B cell (primary cell): ENCODE measurements at regions not wholly inside any gene's neighbourhood (a gene's known extent, or its start where the extent isn't known, plus 50 kb on each side); places are given as distances from the start of the nearest gene placed in this dataset.

Experiments used
- ATAC-seq: fragments of 200-7000 bp; cut with Tn5 transposase; one replicate; pipeline ENCODE4 v1.10.0; 2021; ENCODE audit warnings: low read depth, mild to moderate bottlenecking, moderate number of reproducible peaks, moderate library complexity
- CTCF ChIA-PET: fragments of 350-600 bp; sonication (Branson Sonifier 250); formaldehyde crosslinking; loops from one replicate; lab custom pipeline; 2021; ENCODE audit warnings: antibody characterized with exemption, inconsistent platforms; lab: Charles Lee
- POLR2A ChIA-PET: fragments of 350-600 bp; sonication (Branson Sonifier 250); formaldehyde crosslinking; loops from one replicate; lab custom pipeline; 2021; ENCODE audit warnings: antibody characterized with exemption; lab: Charles Lee
- DNase-seq: peaks from one replicate; pipeline ENCODE4 v3.0.0; 2013
- H2AFZ ChIP-seq: 2 replicates; pipeline ENCODE4 v1.6.1; 2012; ENCODE audit warnings: mild to moderate bottlenecking, low read depth, low read length; ENCODE audit not compliant: insufficient read depth, poor library complexity, severe bottlenecking
- H3K27ac ChIP-seq, 2 donors: 1 replicate in 1 of 2; 2 replicates in 1 of 2; pipeline ENCODE4 v1.5.1; 2012 to 2013; ENCODE audit warnings: low read length in 2 of 2, mild to moderate bottlenecking in 2 of 2, moderate library complexity in 1 of 2
- H3K27me3 ChIP-seq, 4 experiments: fragments of 200-600 bp in 1 of 4; sonication (generic) in 1 of 4; replicated peaks in 1 of 4; 1 replicate in 2 of 4; 2 replicates in 2 of 4; pipeline versions ENCODE4 v1.6.1 to v1.7.0; 2013 to 2016; ENCODE audit warnings: low read length in 3 of 4, mild to moderate bottlenecking in 2 of 4, mixed read lengths in 1 of 4, moderate library complexity in 1 of 4; ENCODE audit not compliant: insufficient read depth in 4 of 4, control insufficient read depth in 3 of 4; ENCODE audit errors: control extremely low read depth in 1 of 4
- H3K36me3 ChIP-seq, 2 experiments: replicated peaks in 1 of 2; 1 replicate in 1 of 2; 2 replicates in 1 of 2; pipeline versions ENCODE4 v1.6.1 to v1.7.1; 2013; ENCODE audit warnings: low read length in 1 of 2; ENCODE audit not compliant: insufficient read depth in 2 of 2, control insufficient read depth in 1 of 2; ENCODE audit errors: control extremely low read depth in 1 of 2, extremely low read depth in 1 of 2
- H3K4me1 ChIP-seq, 2 donors: fragments of 200-600 bp in 1 of 2; sonication (generic) in 1 of 2; 1 replicate in 1 of 2; 2 replicates in 1 of 2; pipeline versions ENCODE4 v1.5.1 to v1.6.1; 2013 to 2017; ENCODE audit warnings: low read length in 2 of 2; ENCODE audit not compliant: control insufficient read depth in 2 of 2, insufficient read depth in 2 of 2
- H3K4me2 ChIP-seq: replicated peaks from 2 replicates; pipeline ENCODE3; 2012; ENCODE audit warnings: mild to moderate bottlenecking, low read depth, low read length; ENCODE audit not compliant: poor library complexity, severe bottlenecking
- H3K4me3 ChIP-seq, 5 experiments: fragments of 200-600 bp in 1 of 5; sonication (generic) in 1 of 5; 1 replicate in 3 of 5; 2 replicates in 2 of 5; pipeline versions ENCODE4 v1.5.1 to v1.7.0; 2011 to 2016; ENCODE audit warnings: low read length in 4 of 5, mild to moderate bottlenecking in 4 of 5, low read depth in 2 of 5, control low read depth in 1 of 5, moderate library complexity in 1 of 5; ENCODE audit not compliant: insufficient read depth in 1 of 5; ENCODE audit errors: control extremely low read depth in 1 of 5, extremely low read depth in 1 of 5
- H3K79me2 ChIP-seq: fragments of 200-600 bp; sonication (generic); one replicate; pipeline ENCODE4 v1.6.0; 2016; ENCODE audit warnings: low read length; ENCODE audit not compliant: control insufficient read depth, insufficient read depth
- H3K9ac ChIP-seq: fragments of 200-600 bp; sonication (generic); 2 replicates; pipeline ENCODE4 v1.6.1; 2017; ENCODE audit warnings: mild to moderate bottlenecking, low read length, moderate library complexity
- H3K9me3 ChIP-seq, 3 donors: one replicate each; pipeline versions ENCODE4 v1.6.1 to v1.7.1; 2013; ENCODE audit warnings: low read length in 2 of 3; ENCODE audit not compliant: control insufficient read depth in 2 of 3, insufficient read depth in 1 of 3; ENCODE audit errors: control extremely low read depth in 1 of 3
- H4K20me1 ChIP-seq: 2 replicates; pipeline ENCODE4 v1.6.0; 2012; ENCODE audit warnings: mild to moderate bottlenecking, low read length; ENCODE audit not compliant: insufficient read depth, control insufficient read depth, poor library complexity, severe bottlenecking
- H3K27ac Mint-ChIP-seq: one replicate; pipeline ENCODE4 v1.8.0; 2021; ENCODE audit warnings: mixed read lengths
- H3K27me3 Mint-ChIP-seq: one replicate; pipeline ENCODE4 v1.8.0; 2021; ENCODE audit warnings: mixed read lengths
- H3K4me1 Mint-ChIP-seq: one replicate; pipeline ENCODE4 v1.8.0; 2021; ENCODE audit warnings: mixed read lengths
- H3K4me3 Mint-ChIP-seq: one replicate; pipeline ENCODE4 v1.8.0; 2021; ENCODE audit warnings: mixed read lengths
- H3K9me3 Mint-ChIP-seq: one replicate; pipeline ENCODE4 v1.8.0; 2022; ENCODE audit warnings: mixed read lengths; ENCODE audit not compliant: insufficient read depth
- CTCF ChIP-seq: fragments of 200-600 bp; IDR thresholded peaks from one replicate; pipeline ENCODE4 v1.8.0; 2022; ENCODE audit warnings: antibody characterized with exemption, mild to moderate bottlenecking
- EZH2 ChIP-seq: IDR thresholded peaks from 2 replicates; pipeline ENCODE4 v1.6.1; 2012; ENCODE audit warnings: borderline replicate concordance, low read depth, mild to moderate bottlenecking, moderate library complexity, low read length; ENCODE audit not compliant: insufficient read depth, poor library complexity, severe bottlenecking
- WGBS: methylation state at CpG from one replicate; pipeline ENCODE4 v1.1.5; 2013; ENCODE audit warnings: missing lambda C conversion rate; ENCODE audit not compliant: insufficient coverage; 5-methylcytosine and 5-hydroxymethylcytosine counted together
- intact Hi-C: fragments of 100-400 bp; cut with micrococcal nuclease; formaldehyde crosslinking; loops from one replicate; pipeline ENCODE4 v1.10.0; 2022

- no peaks in the 10 kb centered on the region for H3K9me3 ChIP-seq
- Mint-ChIP-seq H3K4me1 (no peaks in the 10 kb centered on the region), H3K9me3 (no peaks in the 10 kb centered on the region), H3K4me3 (no peak overlapping the region), H3K27me3 (no peaks in the 10 kb centered on the region), H3K27ac (no peak overlapping the region)
- POLR2A ChIA-PET = no interaction called here
- H3K4me2 ChIP-seq = no peak overlapping the region
- H3K27me3 ChIP-seq = no peaks in the 10 kb centered on the region
- intact Hi-C loops = no loop called here
- ATAC-seq (no peak), DNase-seq (no peak)
- H3K9ac ChIP-seq = no peak overlapping the region
- CTCF ChIA-PET = no interaction called here
- H3K36me3 ChIP-seq = no peaks in the 10 kb centered on the region
- no peaks in the 10 kb centered on the region for H4K20me1 ChIP-seq
- no peak overlapping the region for H3K4me3 ChIP-seq
- TF ChIP-seq EZH2 = no peak
- TF ChIP-seq CTCF = no peak
- 84% methylated on average over 10 of the region's 10 CpGs for WGBS
- no peak overlapping the region for H2AFZ ChIP-seq
- no peaks in the 10 kb centered on the region for H3K79me2 ChIP-seq
- H3K27ac ChIP-seq = no peak overlapping the region
- no peaks in the 10 kb centered on the region for H3K4me1 ChIP-seq
Observed at GRCh38 chr10:128695931-128696330, 569.7 kb upstream of the MKI67 start.

- 100% methylated on average over 2 of the region's 8 CpGs for WGBS
- no peak overlapping the region for H3K4me3 Mint-ChIP-seq
- Histone ChIP-seq H4K20me1 (no peaks in the 10 kb centered on the region), H3K4me3 (no peak overlapping the region), H3K79me2 (no peaks in the 10 kb centered on the region), H3K4me1 (no peaks in the 10 kb centered on the region), H3K27me3 (no peaks in the 10 kb centered on the region), H3K27ac (no peak overlapping the region), H3K9me3 (no peaks in the 10 kb centered on the region), H3K4me2 (no peak overlapping the region), H2AFZ (no peak overlapping the region), H3K36me3 (no peaks in the 10 kb centered on the region), H3K9ac (no peak overlapping the region)
- H3K27me3 Mint-ChIP-seq = no peaks in the 10 kb centered on the region
- H3K9me3 Mint-ChIP-seq = no peaks in the 10 kb centered on the region
- H3K4me1 Mint-ChIP-seq = no peaks in the 10 kb centered on the region
- DNase-seq (no peak), ATAC-seq (no peak)
- intact Hi-C loops = no loop called here
- CTCF ChIA-PET = no interaction called here
- H3K27ac Mint-ChIP-seq = no peak overlapping the region
- POLR2A ChIA-PET = no interaction called here
- TF ChIP-seq EZH2 (no peak), CTCF (no peak)
Observed at GRCh38 chr10:128697437-128697836, 571.2 kb upstream of the MKI67 start.
